Renal pelvis (tissue), 1 donor: ENCODE measurements at regions not wholly inside any gene's neighbourhood (a gene's known extent, or its start where the extent isn't known, plus 50 kb on each side); places are given as distances from the start of the nearest gene placed in this dataset.
"Not testable (repeated sequence)": the region's sequence is repeated elsewhere in the genome, so short reads cannot be mapped to it uniquely, and the experiment has no call there.

Source experiments
- DNase-seq: peaks from one replicate; pipeline ENCODE4 v3.0.0-alpha.2; 2013

GRCh38 chr1:195663549-195664280 is 944.5 kb downstream of the KCNT2 start:
- no peak for DNase-seq

DNA sequence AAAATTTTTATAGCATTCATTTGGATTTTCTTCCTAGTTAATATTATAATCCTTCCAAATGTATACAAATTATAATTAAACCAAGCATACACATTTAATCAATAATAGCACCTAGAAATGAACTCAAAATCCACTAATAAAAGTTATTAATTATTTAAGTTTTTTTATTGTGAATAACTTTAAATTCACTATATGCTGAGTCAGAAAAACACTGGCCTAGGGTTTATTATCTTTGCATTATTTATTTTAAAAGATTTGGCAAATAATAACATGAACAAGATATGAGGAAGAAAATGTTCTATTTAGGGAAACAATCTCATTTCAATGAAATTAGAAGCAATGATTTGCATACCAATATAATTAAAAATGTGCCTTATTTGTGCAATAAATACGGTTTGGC is 951.5 kb downstream of the KCNT2 start:
- no peak for DNase-seq

GRCh38 chr1:195648875-195649274 is 959.4 kb downstream of the KCNT2 start:
- not testable (repeated sequence) for DNase-seq

DNA sequence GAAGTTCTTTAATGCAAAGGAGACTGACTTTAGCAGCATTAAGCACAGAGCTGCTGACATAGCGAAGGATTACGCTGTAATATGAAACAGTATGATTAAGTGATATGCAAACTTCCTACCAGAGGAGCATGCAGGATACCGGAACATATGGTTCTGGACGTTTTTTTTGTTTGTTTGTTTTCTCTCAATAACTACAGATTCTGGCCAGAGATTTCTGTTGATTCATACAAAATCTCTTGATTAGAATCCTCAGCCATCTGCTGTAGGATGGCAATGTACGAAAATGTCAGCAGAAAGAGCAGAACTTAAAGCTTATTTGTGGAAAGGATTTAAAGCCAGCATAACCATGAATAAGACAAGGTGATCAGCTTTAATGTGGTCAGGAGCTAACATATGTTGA is 970.7 kb downstream of the KCNT2 start:
- no peak for DNase-seq

DNA sequence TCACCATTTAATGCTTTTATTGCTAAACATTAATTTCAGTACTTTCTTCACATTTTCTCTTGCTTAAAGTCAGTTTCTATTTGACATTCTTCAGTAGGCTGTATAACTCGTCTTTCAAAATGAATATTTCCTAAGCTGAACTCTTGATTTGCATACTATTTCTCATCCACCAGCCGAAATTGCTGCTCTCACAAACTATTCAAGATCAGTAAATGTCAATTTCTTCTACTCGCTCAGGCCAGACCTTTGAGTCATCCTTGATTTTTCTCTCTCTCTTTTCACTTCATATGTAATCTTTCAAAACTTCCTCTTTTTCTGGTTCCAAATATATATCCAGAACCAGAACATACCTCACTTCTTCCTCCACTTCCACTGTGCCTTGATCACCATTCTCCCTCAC is 990.0 kb downstream of the KCNT2 start:
- no peak for DNase-seq

GRCh38 chr1:195617106-195617505 is 991.1 kb downstream of the KCNT2 start:
- no peak for DNase-seq

DNA sequence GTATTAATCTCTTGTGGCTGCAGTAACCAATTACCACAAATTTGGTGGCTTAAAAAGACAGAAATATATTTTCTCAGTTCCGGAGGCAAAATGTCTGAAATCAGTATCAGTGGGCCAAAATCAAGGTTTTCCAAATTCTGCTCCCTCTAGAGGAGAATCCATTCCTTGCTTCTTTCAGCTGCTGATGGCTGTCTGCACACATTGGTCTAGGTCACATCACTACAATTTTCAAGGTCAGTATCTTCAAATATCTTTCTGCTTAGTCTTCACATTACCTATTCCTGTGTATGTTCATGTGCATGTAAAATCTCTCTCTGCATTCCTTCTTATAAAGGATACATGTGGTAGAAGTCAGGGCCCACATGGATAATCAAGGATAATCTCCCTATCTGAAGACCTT is 999.4 kb downstream of the KCNT2 start:
- DNase-seq = no peak

DNA sequence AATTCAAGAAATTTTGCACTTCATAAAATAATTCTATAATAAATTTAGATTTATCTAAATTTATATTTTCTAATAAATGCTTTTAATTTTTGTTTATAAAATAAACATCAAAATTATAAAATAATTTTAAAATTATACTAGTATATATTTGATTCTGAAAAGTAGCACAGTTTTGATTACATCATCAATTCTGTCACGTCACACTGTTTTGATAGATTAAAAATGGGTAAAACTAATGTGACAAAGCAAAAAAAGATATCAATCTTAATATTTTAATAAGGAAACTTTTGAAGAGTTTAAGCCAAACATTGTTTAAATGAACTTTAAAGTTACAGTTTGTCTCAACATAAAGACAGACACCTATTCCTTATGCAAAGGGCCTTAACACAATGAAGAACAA is 1001.8 kb downstream of the KCNT2 start:
- DNase-seq = no peak

GRCh38 chr1:195604287-195604686 is 1004.0 kb downstream of the KCNT2 start:
- DNase-seq = no peak

DNA sequence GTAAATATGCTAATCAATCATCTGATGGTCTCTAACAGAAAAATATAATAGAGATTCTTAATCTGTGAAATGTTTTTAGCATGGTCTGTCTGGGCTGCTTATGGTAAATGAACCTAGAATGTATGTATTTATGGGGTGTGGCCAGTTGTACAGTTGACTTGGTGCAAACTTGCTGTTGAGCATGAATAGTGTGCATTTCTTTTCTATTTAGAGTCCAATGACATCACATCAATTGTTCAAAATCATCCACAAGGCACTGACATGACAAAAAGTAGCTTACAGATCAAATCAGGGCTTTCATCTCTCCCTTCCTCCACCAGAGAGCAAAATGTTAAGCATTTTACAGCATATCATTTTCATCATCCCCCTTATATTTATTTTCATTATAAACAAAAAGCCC is 1010.3 kb downstream of the KCNT2 start:
- DNase-seq = no peak

GRCh38 chr1:195594773-195595172 is 1013.5 kb downstream of the KCNT2 start:
- DNase-seq = no peak

GRCh38 chr1:195594322-195594721 is 1013.9 kb downstream of the KCNT2 start:
- no peak for DNase-seq

GRCh38 chr1:195591917-195592672 is 1016.1 kb downstream of the KCNT2 start:
- DNase-seq = peak; percentile 16

GRCh38 chr1:195590649-195591048 is 1017.6 kb downstream of the KCNT2 start:
- DNase-seq = no peak

GRCh38 chr1:195584870-195585624 is 1023.2 kb downstream of the KCNT2 start:
- no peak for DNase-seq

GRCh38 chr1:195580988-195581387 is 1027.3 kb downstream of the KCNT2 start:
- no peak for DNase-seq

DNA sequence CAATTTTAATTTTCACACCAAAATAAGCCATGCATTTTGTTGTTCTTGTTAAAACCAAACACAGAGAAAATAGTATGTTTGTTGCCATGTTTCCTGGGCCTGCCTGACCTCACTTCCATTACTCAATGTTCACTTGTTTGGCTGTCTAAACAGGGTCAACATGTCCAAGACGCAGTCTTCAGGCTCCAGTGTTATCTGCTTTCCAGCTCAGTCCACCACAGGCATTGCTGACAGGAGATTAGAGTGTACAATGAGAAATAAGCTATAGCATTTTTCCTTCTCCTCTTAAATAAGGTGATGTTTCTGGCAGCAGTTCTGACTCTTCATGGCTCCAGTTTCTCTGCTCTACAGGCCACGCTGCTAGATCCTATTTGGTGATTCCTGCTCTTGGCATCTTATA is 1030.5 kb downstream of the KCNT2 start:
- no peak for DNase-seq

GRCh38 chr1:195576641-195577040 is 1031.6 kb downstream of the KCNT2 start:
- DNase-seq = no peak

DNA sequence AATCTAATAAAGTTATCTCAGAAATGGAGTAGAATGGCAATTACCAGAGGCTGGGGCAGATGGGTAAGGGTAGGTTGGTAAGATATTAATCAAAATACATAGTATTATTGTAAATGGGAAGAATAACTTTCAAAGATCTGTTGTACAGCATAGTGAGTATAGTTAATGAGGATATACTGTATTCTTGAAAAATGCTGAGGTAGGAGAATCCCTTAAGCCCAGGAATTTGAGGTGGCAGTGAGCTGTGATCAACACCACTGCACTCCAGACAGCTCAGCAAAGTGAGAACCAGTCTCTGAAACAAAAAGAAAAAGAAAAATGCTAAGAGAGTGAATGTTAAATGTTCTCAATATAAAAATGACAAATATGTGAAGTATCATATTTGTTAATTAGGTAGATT is 1033.7 kb downstream of the KCNT2 start:
- no peak for DNase-seq

GRCh38 chr1:195569934-195570333 is 1038.3 kb downstream of the KCNT2 start:
- no peak for DNase-seq

- DNase-seq = no peak
These were observed 1039.9 kb downstream of the KCNT2 start for GRCh38 chr1:195568389-195568788.

DNA sequence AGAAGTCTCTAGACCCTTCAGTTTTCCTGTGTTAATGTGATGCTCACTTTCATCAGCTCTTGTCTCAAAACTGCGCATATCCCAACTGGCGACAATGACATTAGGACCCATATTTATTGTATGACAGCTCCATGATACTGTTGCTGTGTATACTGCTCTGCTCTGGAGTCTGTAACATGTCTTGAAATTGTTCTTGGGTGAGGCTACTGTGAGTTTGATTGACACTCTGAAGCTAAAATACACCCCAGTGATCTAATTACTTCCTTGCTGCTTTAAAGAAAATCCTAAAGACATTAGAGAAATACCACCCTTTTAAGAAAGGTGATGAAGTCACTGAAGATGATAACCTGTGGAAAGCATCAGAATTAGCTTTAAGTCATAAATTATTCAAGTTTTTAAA is 1046.2 kb downstream of the KCNT2 start:
- DNase-seq = no peak
